ENCODE measurements at regions not wholly inside any gene's neighbourhood (a gene's known extent, or its start where the extent isn't known, plus 50 kb on each side); places are given as distances from the start of the nearest gene placed in this dataset.

DNA sequence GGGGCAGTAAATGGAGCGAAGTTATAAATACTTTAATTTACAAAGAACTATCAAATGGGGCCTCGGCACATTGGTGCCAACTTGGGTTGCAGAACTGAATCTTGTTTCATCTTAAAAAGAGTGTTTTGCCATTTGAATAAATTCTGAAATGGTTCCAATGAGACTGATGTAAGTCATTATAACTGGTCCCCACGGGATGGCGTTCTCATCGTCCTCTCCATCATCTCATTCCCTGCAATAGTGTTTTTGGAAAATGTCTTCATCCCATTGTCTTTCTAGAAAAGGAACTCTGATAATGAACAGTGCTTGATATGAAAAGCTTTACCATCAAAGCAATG is 422.0 kb upstream of the ID2 start:
- H3K4me1 ChIP-seq: no peaks in the 10 kb centered on the region
- DNase-seq (no peak), ATAC-seq (no peak)
- no peaks in the 10 kb centered on the region for H3K36me3 ChIP-seq
- intact Hi-C loops (cut with DNase I; ENCODE audit: low total_unique reads): no loop called here
- H3K9me3 ChIP-seq: no peaks in the 10 kb centered on the region
- no peaks in the 10 kb centered on the region for H3K27me3 ChIP-seq
- H3K4me3 ChIP-seq: no peak overlapping the region
- in situ Hi-C loops (cut with MboI; ENCODE audit: low sequenced_read_pairs in 4 of 4): no loop called here
- no peak overlapping the region for H3K27ac ChIP-seq
- TF ChIP-seq, protein P1, sequence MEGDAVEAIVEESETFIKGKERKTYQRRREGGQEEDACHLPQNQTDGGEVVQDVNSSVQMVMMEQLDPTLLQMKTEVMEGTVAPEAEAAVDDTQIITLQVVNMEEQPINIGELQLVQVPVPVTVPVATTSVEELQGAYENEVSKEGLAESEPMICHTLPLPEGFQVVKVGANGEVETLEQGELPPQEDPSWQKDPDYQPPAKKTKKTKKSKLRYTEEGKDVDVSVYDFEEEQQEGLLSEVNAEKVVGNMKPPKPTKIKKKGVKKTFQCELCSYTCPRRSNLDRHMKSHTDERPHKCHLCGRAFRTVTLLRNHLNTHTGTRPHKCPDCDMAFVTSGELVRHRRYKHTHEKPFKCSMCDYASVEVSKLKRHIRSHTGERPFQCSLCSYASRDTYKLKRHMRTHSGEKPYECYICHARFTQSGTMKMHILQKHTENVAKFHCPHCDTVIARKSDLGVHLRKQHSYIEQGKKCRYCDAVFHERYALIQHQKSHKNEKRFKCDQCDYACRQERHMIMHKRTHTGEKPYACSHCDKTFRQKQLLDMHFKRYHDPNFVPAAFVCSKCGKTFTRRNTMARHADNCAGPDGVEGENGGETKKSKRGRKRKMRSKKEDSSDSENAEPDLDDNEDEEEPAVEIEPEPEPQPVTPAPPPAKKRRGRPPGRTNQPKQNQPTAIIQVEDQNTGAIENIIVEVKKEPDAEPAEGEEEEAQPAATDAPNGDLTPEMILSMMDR (IDR thresholded peaks at IDR 0.05 in 4 of 5, conservative IDR thresholded peaks at IDR 0.05 in 1 of 5): no peak
- no peak for TF ChIP-seq POLR2A (IDR thresholded peaks at IDR 0.05)

GRCh38 chr2:8260213-8260612 is 421.6 kb upstream of the ID2 start:
- no peaks in the 10 kb centered on the region for H3K4me1 ChIP-seq
- intact Hi-C loops (cut with DNase I; ENCODE audit: low total_unique reads) (no loop called here), in situ Hi-C loops (cut with MboI; ENCODE audit: low sequenced_read_pairs in 4 of 4) (no loop called here)
- H3K27me3 ChIP-seq: no peaks in the 10 kb centered on the region
- DNase-seq (no peak), ATAC-seq (no peak)
- TF ChIP-seq, protein P1 (IDR thresholded peaks at IDR 0.05 in 4 of 5, conservative IDR thresholded peaks at IDR 0.05 in 1 of 5): no peak
- TF ChIP-seq POLR2A (IDR thresholded peaks at IDR 0.05): no peak
- no peak overlapping the region for H3K27ac ChIP-seq
- H3K36me3 ChIP-seq: no peaks in the 10 kb centered on the region
- H3K4me3 ChIP-seq: no peak overlapping the region
- no peaks in the 10 kb centered on the region for H3K9me3 ChIP-seq

- in situ Hi-C loops (cut with MboI; ENCODE audit: low sequenced_read_pairs in 4 of 4): no loop called here
- Histone ChIP-seq H3K9me3 (no peaks in the 10 kb centered on the region), H3K4me1 (no peaks in the 10 kb centered on the region), H3K27ac (no peak overlapping the region), H3K36me3 (no peaks in the 10 kb centered on the region), H3K27me3 (no peaks in the 10 kb centered on the region), H3K4me3 (no peak overlapping the region)
- intact Hi-C loops (cut with DNase I; ENCODE audit: low total_unique reads): no loop called here
- no peak for ATAC-seq
- DNase-seq: no peak
- TF ChIP-seq, protein P1 (IDR thresholded peaks at IDR 0.05 in 4 of 5, conservative IDR thresholded peaks at IDR 0.05 in 1 of 5): no peak
- no peak for TF ChIP-seq POLR2A (IDR thresholded peaks at IDR 0.05)
These were observed 418.0 kb upstream of the ID2 start for GRCh38 chr2:8263901-8264300.

DNA sequence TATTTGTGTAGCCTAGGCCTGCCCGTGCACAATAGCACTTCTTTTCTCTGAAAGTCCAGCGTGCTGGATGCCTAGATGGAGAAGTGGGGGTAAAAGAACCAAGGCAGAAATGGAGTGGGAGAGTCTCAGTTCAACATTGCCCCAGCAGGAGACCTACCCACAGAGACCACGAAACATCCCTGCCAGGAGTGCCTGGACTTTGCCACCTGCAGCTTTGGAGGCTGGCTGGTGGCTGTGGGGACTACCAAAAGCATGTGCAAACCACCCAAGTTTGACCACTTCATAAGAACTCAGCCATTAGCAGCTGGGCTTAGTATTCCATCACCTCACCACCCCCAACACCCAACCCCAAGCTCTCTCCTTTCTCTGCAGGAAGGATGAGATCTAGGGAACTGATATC is 416.9 kb upstream of the ID2 start:
- Histone ChIP-seq H3K9me3 (no peaks in the 10 kb centered on the region), H3K4me3 (no peak overlapping the region), H3K27me3 (no peaks in the 10 kb centered on the region), H3K27ac (no peak overlapping the region), H3K4me1 (no peaks in the 10 kb centered on the region), H3K36me3 (no peaks in the 10 kb centered on the region)
- no peak for ATAC-seq
- in situ Hi-C loops (cut with MboI; ENCODE audit: low sequenced_read_pairs in 4 of 4): no loop called here
- TF ChIP-seq, protein P1 (IDR thresholded peaks at IDR 0.05 in 4 of 5, conservative IDR thresholded peaks at IDR 0.05 in 1 of 5): no peak
- TF ChIP-seq POLR2A (IDR thresholded peaks at IDR 0.05): no peak
- no peak for DNase-seq
- intact Hi-C loops (cut with DNase I; ENCODE audit: low total_unique reads): no loop called here

DNA sequence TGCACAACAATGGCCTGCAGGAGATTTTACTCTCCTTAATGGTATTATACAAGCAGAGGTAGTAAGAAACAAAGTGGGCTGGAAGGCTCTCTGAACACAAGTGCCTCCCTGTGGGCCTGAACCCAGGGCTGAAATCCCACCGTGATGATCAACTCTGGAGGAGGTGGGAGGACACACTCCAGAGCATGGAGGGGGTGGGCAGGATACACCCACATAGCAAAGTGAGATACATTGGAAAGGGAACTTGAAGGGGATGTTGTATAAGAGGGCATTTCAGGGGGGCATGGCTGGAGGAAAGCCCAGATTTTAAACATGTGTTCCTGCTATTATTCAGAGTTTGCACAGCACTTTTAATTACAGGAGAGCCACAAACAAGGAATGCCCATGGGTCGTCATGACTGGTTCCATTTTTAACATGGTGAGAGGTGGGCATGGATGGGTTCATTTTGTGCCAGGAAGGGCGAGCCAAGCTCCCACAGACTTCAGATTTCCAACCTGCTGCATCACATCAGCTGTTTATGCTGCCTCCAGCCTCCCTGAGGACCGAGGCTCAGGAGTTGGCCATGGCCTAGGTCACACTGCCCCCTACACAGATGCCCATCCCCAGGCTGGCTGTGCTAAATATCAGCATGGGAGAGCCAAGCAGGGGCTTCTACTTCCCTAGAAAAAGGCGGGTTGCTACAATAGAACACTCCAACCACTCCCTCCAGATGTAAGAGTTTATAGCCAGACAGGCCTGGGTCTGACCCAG is 416.2 kb upstream of the ID2 start:
- in situ Hi-C loops (cut with MboI; ENCODE audit: low sequenced_read_pairs in 4 of 4) (no loop called here), intact Hi-C loops (cut with DNase I; ENCODE audit: low total_unique reads) (no loop called here)
- no peak for TF ChIP-seq POLR2A (IDR thresholded peaks at IDR 0.05)
- TF ChIP-seq, protein P1 (IDR thresholded peaks at IDR 0.05 in 4 of 5, conservative IDR thresholded peaks at IDR 0.05 in 1 of 5): no peak
- Histone ChIP-seq H3K27ac (no peak overlapping the region), H3K4me1 (no peaks in the 10 kb centered on the region), H3K36me3 (no peaks in the 10 kb centered on the region), H3K4me3 (no peak overlapping the region), H3K9me3 (no peaks in the 10 kb centered on the region), H3K27me3 (no peaks in the 10 kb centered on the region)
- no peak for DNase-seq
- no peak for ATAC-seq
